22Rv1 (cell line): ENCODE measurements at regions not wholly inside any gene's neighbourhood (a gene's known extent, or its start where the extent isn't known, plus 50 kb on each side); places are given as distances from the start of the nearest gene placed in this dataset.
A peak's percentile ranks its signal among the peaks of the same experiment; 100 is the strongest.

Experiments
- H3K27ac ChIP-seq: fragments of 450-650 bp; 2 replicates; pipeline ENCODE4 v1.5.1; 2017
- ZFX ChIP-seq: fragments of 450-650 bp; IDR thresholded peaks from 2 replicates; pipeline ENCODE4 v1.6.1; 2017; ENCODE audit warnings: antibody characterized with exemption, borderline replicate concordance
- TF ChIP-seq, protein P1 (sequence below): fragments of 450-650 bp; IDR thresholded peaks from 2 replicates; pipeline ENCODE4 v1.5.1; 2017; ENCODE audit warnings: mild to moderate bottlenecking

DNA sequence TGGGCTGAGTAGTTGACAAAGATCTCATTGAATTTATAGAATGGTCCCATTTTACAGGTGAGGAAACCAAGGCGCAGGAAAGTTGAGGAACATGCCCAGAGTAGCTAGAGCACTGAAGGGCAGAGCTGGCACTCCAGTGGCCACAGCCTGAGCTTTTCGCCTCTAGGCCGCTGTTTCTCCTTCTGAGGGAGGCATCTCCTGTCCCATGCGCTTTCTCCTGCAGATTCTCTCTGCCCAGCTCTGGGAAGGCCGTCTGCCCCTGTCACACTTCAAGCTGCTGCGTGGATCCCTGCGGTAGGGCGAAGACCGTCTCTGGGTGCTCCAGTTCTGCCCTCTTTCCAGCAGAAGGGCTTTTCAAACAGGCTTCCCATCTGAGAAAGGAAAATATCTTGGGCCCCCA lies 159.9 kb downstream of the ACTL8 start:
- H3K27ac ChIP-seq, result no peak overlapping the region
- TF ChIP-seq, protein P1, sequence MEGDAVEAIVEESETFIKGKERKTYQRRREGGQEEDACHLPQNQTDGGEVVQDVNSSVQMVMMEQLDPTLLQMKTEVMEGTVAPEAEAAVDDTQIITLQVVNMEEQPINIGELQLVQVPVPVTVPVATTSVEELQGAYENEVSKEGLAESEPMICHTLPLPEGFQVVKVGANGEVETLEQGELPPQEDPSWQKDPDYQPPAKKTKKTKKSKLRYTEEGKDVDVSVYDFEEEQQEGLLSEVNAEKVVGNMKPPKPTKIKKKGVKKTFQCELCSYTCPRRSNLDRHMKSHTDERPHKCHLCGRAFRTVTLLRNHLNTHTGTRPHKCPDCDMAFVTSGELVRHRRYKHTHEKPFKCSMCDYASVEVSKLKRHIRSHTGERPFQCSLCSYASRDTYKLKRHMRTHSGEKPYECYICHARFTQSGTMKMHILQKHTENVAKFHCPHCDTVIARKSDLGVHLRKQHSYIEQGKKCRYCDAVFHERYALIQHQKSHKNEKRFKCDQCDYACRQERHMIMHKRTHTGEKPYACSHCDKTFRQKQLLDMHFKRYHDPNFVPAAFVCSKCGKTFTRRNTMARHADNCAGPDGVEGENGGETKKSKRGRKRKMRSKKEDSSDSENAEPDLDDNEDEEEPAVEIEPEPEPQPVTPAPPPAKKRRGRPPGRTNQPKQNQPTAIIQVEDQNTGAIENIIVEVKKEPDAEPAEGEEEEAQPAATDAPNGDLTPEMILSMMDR, result no peak
- TF ChIP-seq ZFX, result no peak

GRCh38 chr1:17915511-17916197 lies 160.5 kb downstream of the ACTL8 start:
- H3K27ac ChIP-seq, result no peak overlapping the region
- TF ChIP-seq, protein P1, result no peak
- no peak for TF ChIP-seq ZFX

GRCh38 chr1:17916702-17917101 lies 161.6 kb downstream of the ACTL8 start:
- TF ChIP-seq, protein P1, result no peak
- no peak for TF ChIP-seq ZFX
- H3K27ac ChIP-seq, result no peak overlapping the region

- H3K27ac ChIP-seq, result no peak overlapping the region
- TF ChIP-seq, protein P1, result peak; percentile 33
- TF ChIP-seq ZFX, result no peak
These were observed 164.6 kb downstream of the ACTL8 start for GRCh38 chr1:17919525-17920439.

DNA sequence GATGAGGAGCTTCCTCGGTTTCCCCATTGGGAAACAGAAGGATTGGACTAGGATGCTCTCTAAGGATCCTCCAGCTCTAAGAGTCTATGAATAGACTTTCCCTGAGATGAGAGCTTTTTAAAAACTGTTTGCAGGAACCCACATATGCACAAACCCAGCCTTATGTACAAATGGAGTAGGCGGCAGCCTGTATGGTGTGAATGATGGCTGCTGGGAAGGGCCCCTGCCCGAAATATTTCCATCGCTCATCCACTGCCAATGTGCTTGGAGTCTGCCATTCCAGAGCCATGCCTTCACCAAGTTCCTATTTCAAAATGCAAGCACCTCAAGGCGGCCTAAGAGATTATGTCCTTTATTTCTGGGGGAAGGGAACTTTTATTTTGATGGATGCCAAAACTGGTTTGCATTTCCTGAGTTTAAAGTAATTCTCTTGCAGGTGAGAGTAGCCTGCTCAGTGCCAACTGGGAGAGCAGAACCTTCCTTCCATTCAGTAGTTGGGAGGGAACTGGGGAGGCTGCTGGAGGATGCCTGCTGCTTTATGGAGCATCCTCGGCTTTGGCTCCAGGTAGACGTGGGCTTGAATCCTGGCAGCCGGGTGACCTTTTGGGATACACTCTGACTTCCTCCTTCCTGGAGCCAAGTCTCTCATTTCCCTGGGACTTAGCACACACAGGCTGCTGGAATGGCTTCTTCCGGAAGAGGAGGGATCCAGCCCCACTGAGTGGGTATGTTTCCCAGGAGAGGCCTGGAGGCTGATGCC lies 165.9 kb downstream of the ACTL8 start:
- H3K27ac ChIP-seq, result no peak overlapping the region
- TF ChIP-seq, protein P1, result no peak
- TF ChIP-seq ZFX, result no peak

GRCh38 chr1:17922833-17923232 lies 167.7 kb downstream of the ACTL8 start:
- TF ChIP-seq, protein P1, result peak; percentile 65
- no peak for TF ChIP-seq ZFX
- no peak overlapping the region for H3K27ac ChIP-seq
